Ovary (tissue), 3 donors: ENCODE measurements at regions not wholly inside any gene's neighbourhood (a gene's known extent, or its start where the extent isn't known, plus 50 kb on each side); places are given as distances from the start of the nearest gene placed in this dataset.

Experiments used
- CTCF ChIP-seq, 3 donors: fragments of 450-650 bp in 2 of 3; fragments of 200-600 bp in 1 of 3; IDR thresholded peaks; one replicate each; pipeline versions ENCODE4 v1.5.1 to v1.8.0; 2016 to 2022; ENCODE audit warnings: antibody characterized with exemption in 3 of 3, mild to moderate bottlenecking in 1 of 3
- EP300 ChIP-seq: sonication (generic); formaldehyde crosslinking; IDR thresholded peaks from one replicate; pipeline ENCODE4 v1.6.1; 2017; ENCODE audit warnings: antibody characterized with exemption
- POLR2A ChIP-seq: fragments of 450-650 bp; IDR thresholded peaks from one replicate; pipeline ENCODE4 v1.6.1; 2017; ENCODE audit warnings: antibody characterized with exemption, mild to moderate bottlenecking, moderate library complexity
- donor health status: DM: no; HTN: no; CAD: no.

DNA sequence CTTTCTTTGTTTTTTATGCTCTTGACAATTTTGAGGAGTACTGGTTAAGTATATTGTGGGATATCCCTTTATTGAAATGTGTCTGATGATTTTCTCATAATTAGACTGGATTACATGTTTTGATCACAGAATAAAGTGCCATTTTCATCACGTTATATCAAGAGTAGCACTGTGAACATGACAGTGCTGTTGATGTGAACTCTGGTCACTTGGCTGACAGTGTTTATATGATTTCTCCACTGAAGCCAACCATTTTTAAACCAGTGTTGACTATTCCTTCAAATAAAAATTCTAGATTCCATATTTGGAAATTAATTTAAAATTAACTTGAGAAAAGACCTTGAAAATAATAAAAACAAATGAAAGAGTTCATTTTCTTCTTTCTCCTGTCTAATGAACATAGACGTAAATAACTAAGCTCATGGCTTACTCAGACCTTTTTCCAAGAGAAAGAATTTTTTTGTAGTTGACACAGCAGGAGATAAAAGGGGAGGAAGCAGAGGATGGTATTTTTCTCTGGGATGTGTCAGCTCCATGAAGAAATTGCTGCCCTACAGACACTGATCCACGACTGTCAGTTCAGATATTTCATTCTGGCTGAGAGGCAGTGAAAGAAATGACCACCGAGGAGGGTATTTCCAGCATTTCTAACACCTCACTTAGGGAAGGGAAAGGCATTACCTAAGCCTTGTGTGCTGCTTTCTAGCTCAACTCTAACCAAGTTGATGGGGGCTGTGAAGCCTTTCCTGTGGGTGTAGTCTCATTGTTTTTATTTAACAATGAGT lies 150.9 kb upstream of the ANK2 start:
- TF ChIP-seq CTCF (IDR thresholded peaks at IDR 0.05) = no peak
- TF ChIP-seq POLR2A = no peak
- TF ChIP-seq EP300 = no peak
